GM18868 (cell line): ENCODE measurements at regions not wholly inside any gene's neighbourhood (a gene's known extent, or its start where the extent isn't known, plus 50 kb on each side); places are given as distances from the start of the nearest gene placed in this dataset.
"Not testable (repeated sequence)": the region's sequence is repeated elsewhere in the genome, so short reads cannot be mapped to it uniquely, and the experiment has no call there.

Experiments used
- ATAC-seq: cut with Tn5 transposase; IDR thresholded peaks from one replicate; pipeline ENCODE4 v1.9.1; 2021; ENCODE audit warnings: mild to moderate bottlenecking, moderate library complexity; ENCODE audit not compliant: unreplicated experiment

DNA sequence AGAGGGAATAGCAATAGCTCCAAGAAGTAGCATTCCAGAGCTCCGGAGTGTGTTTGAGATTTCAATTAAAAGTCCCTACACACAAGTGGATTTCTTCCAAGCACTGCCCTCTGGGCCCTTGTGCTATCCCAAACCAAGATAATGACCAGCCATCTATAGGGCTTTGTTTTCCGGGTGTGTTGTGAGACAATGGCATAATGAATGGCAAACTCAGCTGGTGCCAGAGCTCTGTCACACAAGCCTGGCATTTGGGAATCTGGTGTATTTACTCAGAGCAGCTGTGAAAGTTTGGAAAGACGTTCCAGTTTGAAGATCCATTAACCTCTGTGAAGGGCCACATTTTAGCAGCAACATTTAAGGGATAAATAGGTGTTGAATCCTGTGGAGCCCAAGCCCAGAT, 61.2 kb upstream of the TMTC2 start:
- ATAC-seq: no peak

- ATAC-seq: no peak
Observed at GRCh38 chr12:82627799-82628198, 58.9 kb upstream of the TMTC2 start.

DNA sequence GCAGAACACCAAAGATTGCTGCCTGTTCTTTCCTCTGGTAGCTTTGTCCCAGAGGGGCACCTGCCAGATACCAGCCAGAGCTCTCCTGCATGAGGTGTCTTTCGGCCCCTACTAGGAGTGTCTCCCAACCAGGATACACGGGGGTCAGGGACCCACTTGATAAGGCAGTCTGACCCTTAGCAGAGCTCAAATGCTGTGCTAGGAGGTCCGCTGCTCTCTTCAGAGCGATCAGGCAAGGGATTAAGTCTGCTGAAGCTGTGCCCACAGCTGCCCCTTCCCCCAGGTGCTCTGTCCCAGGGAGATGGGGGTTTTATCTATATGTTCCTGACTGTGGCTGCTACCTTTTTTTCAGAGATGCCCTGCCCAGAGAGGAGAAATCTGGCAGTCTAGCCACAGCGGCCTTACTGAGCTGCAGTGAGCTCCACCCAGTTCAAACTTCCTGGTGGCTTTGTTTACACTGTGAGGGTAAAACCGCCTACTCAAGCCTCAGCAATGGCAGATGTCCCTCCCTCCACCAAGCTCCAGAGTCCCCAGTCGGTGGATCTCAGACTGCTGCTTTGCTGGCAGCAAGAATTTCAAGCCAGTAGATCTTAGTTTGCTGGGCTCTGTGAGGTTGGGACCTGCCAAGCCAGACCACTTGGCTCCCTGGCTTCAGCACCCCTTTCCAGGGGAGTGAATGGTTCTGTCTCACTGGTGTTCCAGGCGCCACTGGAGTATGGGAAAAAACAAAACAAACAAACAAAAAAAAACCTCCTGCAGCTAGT, 52.0 kb upstream of the TMTC2 start:
- not testable (repeated sequence) for ATAC-seq

- no peak for ATAC-seq
Observed at GRCh38 chr12:82635263-82635662, 51.4 kb upstream of the TMTC2 start.
